PC-3 (cell line): ENCODE measurements at regions not wholly inside any gene's neighbourhood (a gene's known extent, or its start where the extent isn't known, plus 50 kb on each side); places are given as distances from the start of the nearest gene placed in this dataset.

Source experiments
- ATAC-seq: fragments of 200-7000 bp; cut with Tn5 transposase; 2 replicates; pipeline ENCODE4 v1.9.1; 2020; ENCODE audit warnings: mild to moderate bottlenecking, moderate library complexity
- BruUV-seq: library from RNA; stranded (reverse); fragments of 400-500 nt; replicated peaks from 2 replicates; lab custom pipeline; 2021; lab: Mats Ljungman, UMichigan
- CTCF ChIA-PET: fragments of 300-600 bp; sonication (Branson Sonifier 250); formaldehyde crosslinking; loops from one replicate; lab custom pipeline; 2022; ENCODE audit warnings: antibody characterized with exemption; lab: Charles Lee
- POLR2A ChIA-PET: fragments of 300-600 bp; sonication (Branson Sonifier 250); formaldehyde crosslinking; loops from one replicate; lab custom pipeline; 2022; ENCODE audit warnings: antibody characterized with exemption; ENCODE audit not compliant: unreplicated experiment; lab: Charles Lee
- DNase-seq: peaks from one replicate; pipeline ENCODE4 v3.0.0-alpha.2; 2015
- H2AFZ ChIP-seq: fragments of 300-600 bp; sonication (generic); 2 replicates; pipeline ENCODE4 v1.6.0; 2016; ENCODE audit warnings: antibody characterized with exemption, low read length
- H3F3A ChIP-seq: fragments of 300-600 bp; sonication (generic); one replicate; pipeline ENCODE4 v1.6.0; 2017; ENCODE audit warnings: antibody characterized with exemption, low read length, control low read depth, mild to moderate bottlenecking; ENCODE audit not compliant: unreplicated experiment
- H3K27ac ChIP-seq: fragments of 300-600 bp; sonication (generic); 2 replicates; pipeline ENCODE4 v1.5.1; 2016; ENCODE audit warnings: mild to moderate bottlenecking, low read length
- H3K27me3 ChIP-seq: fragments of 300-600 bp; sonication (generic); 2 replicates; pipeline ENCODE4 v1.6.1; 2016; ENCODE audit warnings: low read length, mixed read lengths
- H3K36me3 ChIP-seq: fragments of 300-600 bp; sonication (generic); 2 replicates; pipeline ENCODE4 v1.6.1; 2016; ENCODE audit warnings: low read depth, mixed run types, low read length, mixed read lengths
- H3K4me1 ChIP-seq: fragments of 300-600 bp; sonication (generic); 2 replicates; pipeline ENCODE4 v1.5.1; 2016; ENCODE audit warnings: low read length; ENCODE audit not compliant: insufficient read depth
- H3K4me2 ChIP-seq: fragments of 300-600 bp; sonication (generic); 2 replicates; pipeline ENCODE4 v1.6.0; 2016; ENCODE audit warnings: low read length
- H3K4me3 ChIP-seq: fragments of 300-600 bp; sonication (generic); 2 replicates; pipeline ENCODE4 v1.5.1; 2016; ENCODE audit warnings: mild to moderate bottlenecking, low read length, mixed read lengths
- H3K79me2 ChIP-seq: fragments of 300-600 bp; sonication (generic); 2 replicates; pipeline ENCODE4 v1.6.1; 2017; ENCODE audit warnings: low read length, mixed read lengths
- H3K9ac ChIP-seq: fragments of 300-600 bp; sonication (generic); 2 replicates; pipeline ENCODE4 v1.6.0; 2016; ENCODE audit warnings: mild to moderate bottlenecking, low read length
- H3K9me2 ChIP-seq: fragments of 300-600 bp; sonication (generic); replicated peaks from 2 replicates; pipeline ENCODE4 v1.6.1; 2016; ENCODE audit warnings: mixed run types, low read length, mixed read lengths
- H3K9me3 ChIP-seq: fragments of 300-600 bp; sonication (generic); 2 replicates; pipeline ENCODE4 v1.6.1; 2016; ENCODE audit warnings: low read length, mixed read lengths
- H4K20me1 ChIP-seq: fragments of 300-600 bp; sonication (generic); 2 replicates; pipeline ENCODE4 v1.6.1; 2016; ENCODE audit warnings: low read length, mixed read lengths
- CTCF ChIP-seq: fragments of 300-600 bp; sonication (generic); conservative IDR thresholded peaks from 2 replicates; pipeline ENCODE4 v1.5.1; 2017; ENCODE audit warnings: antibody characterized with exemption, low read depth, mild to moderate bottlenecking, low read length
- EZH2 ChIP-seq: fragments of 300-600 bp; sonication (generic); IDR thresholded peaks from one replicate; pipeline ENCODE4 v1.6.1; 2017; ENCODE audit warnings: antibody characterized with exemption, mild to moderate bottlenecking, low read length; ENCODE audit not compliant: unreplicated experiment
- EZH2phosphoT487 ChIP-seq: fragments of 300-600 bp; sonication (generic); IDR thresholded peaks from 2 replicates; pipeline ENCODE4 v1.6.1; 2018; ENCODE audit warnings: mild to moderate bottlenecking, antibody characterized with exemption, low read length, borderline replicate concordance
- intact Hi-C: fragments of 100-400 bp; cut with micrococcal nuclease; formaldehyde crosslinking; loops from 2 replicates; pipeline ENCODE4 v1.9.0; 2023

- CTCF ChIA-PET = no interaction called here
- H3K9ac ChIP-seq = no peak overlapping the region
- no peaks in the 10 kb centered on the region for H3K27me3 ChIP-seq
- intact Hi-C loops = no loop called here
- no peak overlapping the region for H3K27ac ChIP-seq
- POLR2A ChIA-PET = no interaction called here
- no peak for TF ChIP-seq CTCF
- TF ChIP-seq EZH2phosphoT487 = no peak
- no peak for TF ChIP-seq EZH2
- H3K9me3 ChIP-seq = no peaks in the 10 kb centered on the region
- H3F3A ChIP-seq = no peaks in the 10 kb centered on the region
- no peak overlapping the region for H3K4me3 ChIP-seq
- H3K4me1 ChIP-seq = no peaks in the 10 kb centered on the region
- no peaks in the 10 kb centered on the region for H3K9me2 ChIP-seq
- no peak overlapping the region for H2AFZ ChIP-seq
- no peaks in the 10 kb centered on the region for H4K20me1 ChIP-seq
- no TSS peak for BruUV-seq
- DNase-seq (no peak), ATAC-seq (no peak)
- no peak overlapping the region for H3K4me2 ChIP-seq
- no peaks in the 10 kb centered on the region for H3K36me3 ChIP-seq
- H3K79me2 ChIP-seq = no peaks in the 10 kb centered on the region
These were observed 419.8 kb upstream of the NR2F2 start for GRCh38 chr15:95910643-95911212.

- CTCF ChIA-PET = no interaction called here
- H4K20me1 ChIP-seq = no peaks in the 10 kb centered on the region
- ATAC-seq = no peak
These were observed 418.8 kb upstream of the NR2F2 start for GRCh38 chr15:95911570-95912279.

More at GRCh38 chr15:95911570-95912279, 418.8 kb upstream of the NR2F2 start:
- Histone ChIP-seq H3K9ac (no peak overlapping the region), H3K9me3 (no peaks in the 10 kb centered on the region), H3K4me1 (no peaks in the 10 kb centered on the region), H3K4me3 (no peak overlapping the region), H3K27ac (no peak overlapping the region), H2AFZ (no peak overlapping the region), H3K4me2 (no peak overlapping the region), H3F3A (no peaks in the 10 kb centered on the region), H3K9me2 (no peaks in the 10 kb centered on the region), H3K79me2 (no peaks in the 10 kb centered on the region), H3K27me3 (no peaks in the 10 kb centered on the region), H3K36me3 (no peaks in the 10 kb centered on the region)
- no peak for DNase-seq
- BruUV-seq = no TSS peak
- intact Hi-C loops = no loop called here
- POLR2A ChIA-PET = no interaction called here
- TF ChIP-seq EZH2phosphoT487 (no peak), CTCF (no peak), EZH2 (no peak)
